ENCODE measurements at regions not wholly inside any gene's neighbourhood (a gene's known extent, or its start where the extent isn't known, plus 50 kb on each side); places are given as distances from the start of the nearest gene placed in this dataset.
"Not testable (repeated sequence)": the region's sequence is repeated elsewhere in the genome, so short reads cannot be mapped to it uniquely, and the experiment has no call there.

DNA sequence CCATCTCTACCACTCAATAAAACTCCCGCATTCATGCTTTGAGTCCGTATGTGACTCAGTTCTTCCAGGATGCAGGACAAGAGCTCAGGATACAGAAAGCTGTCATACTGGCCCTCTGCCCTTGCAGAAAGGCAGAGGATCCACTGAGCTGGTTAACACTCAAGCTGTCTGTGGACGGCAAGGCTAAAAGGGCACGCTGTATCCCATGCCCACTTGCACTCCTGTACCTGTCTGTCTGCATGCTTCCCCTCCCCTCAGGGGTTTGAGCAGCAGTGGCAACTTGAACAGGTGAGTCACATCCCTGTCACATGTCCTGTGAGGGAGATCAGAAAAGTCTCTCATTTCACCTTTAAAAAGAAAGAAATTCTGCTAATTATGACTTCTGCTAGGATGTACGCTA lies 293.8 kb downstream of the HS3ST3B1 start:
- Histone ChIP-seq H3K9me3 (ENCODE audit: control insufficient read depth, insufficient read depth, low read depth, low read length) (no peaks in the 10 kb centered on the region), H3K4me3 (ENCODE audit: low read depth, low read length) (no peak overlapping the region), H3K27ac (ENCODE audit: low read depth, low read length) (no peak overlapping the region), H3K4me1 (ENCODE audit: control insufficient read depth, insufficient read depth, low read length) (no peaks in the 10 kb centered on the region), H3K27me3 (ENCODE audit: control insufficient read depth, insufficient read depth, low read length) (no peaks in the 10 kb centered on the region), H3K36me3 (ENCODE audit: control insufficient read depth, insufficient read depth, low read length) (no peaks in the 10 kb centered on the region), H3K9ac (ENCODE audit: low read length) (no peak overlapping the region)

DNA sequence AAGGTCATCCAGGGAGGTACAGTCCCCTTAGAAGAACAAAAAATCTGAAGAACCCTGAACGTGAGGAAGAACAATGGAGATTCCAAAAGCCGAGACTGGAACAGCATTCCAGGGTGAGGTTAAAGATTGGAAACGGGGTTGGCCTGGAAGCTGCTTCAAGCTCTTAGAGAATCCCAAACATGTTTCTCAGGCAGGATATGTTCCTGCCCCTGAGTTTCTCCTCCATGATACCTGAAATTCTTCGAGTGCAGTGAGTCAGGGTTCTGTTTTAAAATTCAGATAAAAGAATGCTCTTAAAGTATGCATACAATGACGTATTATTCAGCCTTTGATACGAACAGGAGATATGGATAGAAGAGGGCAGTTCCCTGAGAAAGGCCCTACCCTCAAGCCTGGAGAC lies 293.1 kb downstream of the HS3ST3B1 start:
- H3K4me3 ChIP-seq (ENCODE audit: low read depth, low read length) = no peak overlapping the region
- no peak overlapping the region for H3K27ac ChIP-seq (ENCODE audit: low read depth, low read length)
- no peaks in the 10 kb centered on the region for H3K36me3 ChIP-seq (ENCODE audit: control insufficient read depth, insufficient read depth, low read length)
- H3K9ac ChIP-seq (ENCODE audit: low read length) = no peak overlapping the region
- no peaks in the 10 kb centered on the region for H3K27me3 ChIP-seq (ENCODE audit: control insufficient read depth, insufficient read depth, low read length)
- no peaks in the 10 kb centered on the region for H3K9me3 ChIP-seq (ENCODE audit: control insufficient read depth, insufficient read depth, low read depth, low read length)
- 0 out of 2 replicates have a peak, but pooled peaks cover 2% of the 10 kb centered on the region for H3K4me1 ChIP-seq (ENCODE audit: control insufficient read depth, insufficient read depth, low read length)

GRCh38 chr17:14590459-14591250 lies 289.8 kb downstream of the HS3ST3B1 start:
- H3K9me3 ChIP-seq (ENCODE audit: control insufficient read depth, insufficient read depth, low read depth, low read length) = no peaks in the 10 kb centered on the region
- no peak overlapping the region for H3K4me3 ChIP-seq (ENCODE audit: low read depth, low read length)
- no peak overlapping the region for H3K27ac ChIP-seq (ENCODE audit: low read depth, low read length)
- H3K27me3 ChIP-seq (ENCODE audit: control insufficient read depth, insufficient read depth, low read length) = no peaks in the 10 kb centered on the region
- H3K9ac ChIP-seq (ENCODE audit: low read length) = no peak overlapping the region
- no peaks in the 10 kb centered on the region for H3K36me3 ChIP-seq (ENCODE audit: control insufficient read depth, insufficient read depth, low read length)
- 0 out of 2 replicates have a peak, but pooled peaks cover 2% of the 10 kb centered on the region for H3K4me1 ChIP-seq (ENCODE audit: control insufficient read depth, insufficient read depth, low read length)

DNA sequence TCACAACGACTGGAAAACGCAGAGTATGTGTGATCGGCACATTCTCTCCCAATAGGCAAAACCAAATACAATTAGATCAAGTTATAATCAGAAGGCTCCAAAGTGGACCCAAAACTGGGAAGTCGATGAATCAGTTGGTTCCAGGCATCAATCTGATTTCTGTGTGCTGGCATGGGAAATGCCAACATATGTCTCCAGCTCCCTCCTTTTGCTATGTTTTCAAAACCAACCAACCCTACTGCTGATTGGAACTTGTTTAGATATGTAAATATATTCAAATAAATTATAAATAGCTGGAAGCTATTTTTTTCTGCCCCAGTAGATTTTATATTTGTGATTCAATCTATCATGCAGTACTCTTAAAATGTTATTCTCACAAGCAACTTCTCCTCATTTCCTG lies 284.2 kb downstream of the HS3ST3B1 start:
- Histone ChIP-seq H3K36me3 (ENCODE audit: control insufficient read depth, insufficient read depth, low read length) (no peaks in the 10 kb centered on the region), H3K27ac (ENCODE audit: low read depth, low read length) (no peak overlapping the region), H3K9ac (ENCODE audit: low read length) (no peak overlapping the region), H3K4me3 (ENCODE audit: low read depth, low read length) (no peak overlapping the region), H3K27me3 (ENCODE audit: control insufficient read depth, insufficient read depth, low read length) (no peaks in the 10 kb centered on the region), H3K4me1 (ENCODE audit: control insufficient read depth, insufficient read depth, low read length) (peaks cover 5% of the 10 kb centered on the region; the same call in 1 of the 2 replicates), H3K9me3 (ENCODE audit: control insufficient read depth, insufficient read depth, low read depth, low read length) (no peaks in the 10 kb centered on the region)

GRCh38 chr17:14582996-14583395 lies 282.1 kb downstream of the HS3ST3B1 start:
- Histone ChIP-seq H3K36me3 (ENCODE audit: control insufficient read depth, insufficient read depth, low read length) (no peaks in the 10 kb centered on the region), H3K4me3 (ENCODE audit: low read depth, low read length) (no peak overlapping the region), H3K9ac (ENCODE audit: low read length) (no peak overlapping the region), H3K4me1 (ENCODE audit: control insufficient read depth, insufficient read depth, low read length) (peaks cover 9% of the 10 kb centered on the region; the same call in 1 of the 2 replicates), H3K9me3 (ENCODE audit: control insufficient read depth, insufficient read depth, low read depth, low read length) (no peaks in the 10 kb centered on the region), H3K27ac (ENCODE audit: low read depth, low read length) (no peak overlapping the region), H3K27me3 (ENCODE audit: control insufficient read depth, insufficient read depth, low read length) (no peaks in the 10 kb centered on the region)

DNA sequence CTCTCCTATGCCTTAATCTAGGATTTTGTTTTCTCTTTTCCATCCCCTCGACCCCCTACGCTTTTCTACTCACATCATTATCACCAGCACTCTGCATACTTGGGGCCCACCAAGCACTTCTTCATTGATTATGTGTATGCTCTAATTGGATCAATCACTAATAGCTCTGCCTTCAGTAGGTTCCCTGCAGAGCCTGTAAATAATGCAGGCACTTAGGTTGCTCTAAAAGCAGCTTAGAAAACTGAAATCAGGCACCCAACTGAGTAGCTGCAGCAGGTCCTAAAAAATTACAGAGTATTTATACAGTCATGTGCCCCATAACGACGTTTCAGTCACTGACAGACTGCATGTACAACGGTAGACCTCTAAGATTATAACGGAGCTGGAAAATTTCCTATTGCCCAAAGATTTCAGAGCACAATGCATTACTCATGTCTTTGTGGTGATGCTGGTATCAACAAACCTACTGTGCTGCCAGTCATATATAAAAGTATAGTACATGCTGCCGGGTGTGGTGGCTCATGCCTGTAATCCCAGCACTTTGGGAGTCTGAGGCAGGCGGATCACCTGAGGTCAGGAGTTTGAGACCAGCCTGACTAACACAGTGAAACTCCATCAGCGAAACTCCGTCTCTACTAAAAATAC lies 280.4 kb downstream of the HS3ST3B1 start:
- Histone ChIP-seq H3K9ac (ENCODE audit: low read length) (no peak overlapping the region), H3K9me3 (ENCODE audit: control insufficient read depth, insufficient read depth, low read depth, low read length) (no peaks in the 10 kb centered on the region), H3K4me3 (ENCODE audit: low read depth, low read length) (no peak overlapping the region), H3K27ac (ENCODE audit: low read depth, low read length) (no peak overlapping the region), H3K36me3 (ENCODE audit: control insufficient read depth, insufficient read depth, low read length) (no peaks in the 10 kb centered on the region), H3K4me1 (ENCODE audit: control insufficient read depth, insufficient read depth, low read length) (peaks cover 9% of the 10 kb centered on the region; the same call in 1 of the 2 replicates), H3K27me3 (ENCODE audit: control insufficient read depth, insufficient read depth, low read length) (no peaks in the 10 kb centered on the region)

GRCh38 chr17:14580499-14580898 lies 279.6 kb downstream of the HS3ST3B1 start:
- H3K9ac ChIP-seq (ENCODE audit: low read length) = no peak overlapping the region
- no peaks in the 10 kb centered on the region for H3K9me3 ChIP-seq (ENCODE audit: control insufficient read depth, insufficient read depth, low read depth, low read length)
- no peaks in the 10 kb centered on the region for H3K36me3 ChIP-seq (ENCODE audit: control insufficient read depth, insufficient read depth, low read length)
- no peaks in the 10 kb centered on the region for H3K27me3 ChIP-seq (ENCODE audit: control insufficient read depth, insufficient read depth, low read length)
- H3K4me3 ChIP-seq (ENCODE audit: low read depth, low read length) = no peak overlapping the region
- peaks cover 9% of the 10 kb centered on the region; the same call in 1 of the 2 replicates for H3K4me1 ChIP-seq (ENCODE audit: control insufficient read depth, insufficient read depth, low read length)
- H3K27ac ChIP-seq (ENCODE audit: low read depth, low read length) = no peak overlapping the region

DNA sequence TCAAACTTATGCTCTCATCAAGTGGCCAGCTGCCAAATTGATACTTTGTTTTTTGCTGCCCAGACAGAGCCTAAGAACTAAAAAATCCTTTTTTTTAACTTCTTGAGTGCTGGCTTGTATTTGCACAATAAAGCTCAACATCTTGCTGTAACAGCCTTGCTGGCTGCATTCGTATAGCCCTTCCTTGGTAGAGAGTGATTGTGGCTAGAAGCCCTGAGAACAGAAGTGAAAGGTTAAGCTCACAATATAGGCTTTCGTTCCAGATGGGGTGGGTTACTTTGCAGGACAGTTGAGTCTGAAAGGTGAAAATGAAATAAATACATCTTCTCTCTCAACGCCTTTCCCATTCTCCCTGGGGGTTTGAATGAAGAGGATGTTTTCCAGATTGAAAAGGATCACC lies 278.8 kb downstream of the HS3ST3B1 start:
- Histone ChIP-seq H3K9ac (ENCODE audit: low read length) (no peak overlapping the region), H3K27me3 (ENCODE audit: control insufficient read depth, insufficient read depth, low read length) (no peaks in the 10 kb centered on the region), H3K36me3 (ENCODE audit: control insufficient read depth, insufficient read depth, low read length) (no peaks in the 10 kb centered on the region), H3K9me3 (ENCODE audit: control insufficient read depth, insufficient read depth, low read depth, low read length) (no peaks in the 10 kb centered on the region), H3K27ac (ENCODE audit: low read depth, low read length) (no peak overlapping the region), H3K4me3 (ENCODE audit: low read depth, low read length) (no peak overlapping the region), H3K4me1 (ENCODE audit: control insufficient read depth, insufficient read depth, low read length) (peaks cover 9% of the 10 kb centered on the region; the same call in 1 of the 2 replicates)

DNA sequence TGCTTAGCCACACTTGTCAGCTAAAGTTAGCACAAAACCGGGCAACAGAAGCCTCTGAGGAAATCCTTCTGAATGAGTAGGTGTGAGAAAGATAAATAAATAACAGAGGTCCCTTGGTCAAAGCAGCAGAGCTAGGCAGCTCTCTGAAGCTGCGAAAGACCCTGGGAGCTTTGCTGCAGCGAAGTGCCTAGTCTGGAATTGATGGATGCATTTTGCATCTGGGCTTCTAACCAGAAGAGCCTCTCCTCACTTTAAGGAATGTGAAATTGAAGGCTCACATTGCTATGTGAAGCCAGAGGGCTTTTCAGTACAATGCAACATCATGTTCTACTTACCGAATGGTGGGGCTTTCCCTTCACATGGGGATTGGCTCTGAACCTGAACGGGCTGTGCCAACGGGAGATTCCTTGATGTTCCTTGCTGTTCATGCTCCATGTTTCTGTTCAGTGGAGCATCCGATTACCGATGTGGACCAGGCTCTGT lies 274.6 kb downstream of the HS3ST3B1 start:
- Histone ChIP-seq H3K36me3 (ENCODE audit: control insufficient read depth, insufficient read depth, low read length) (no peaks in the 10 kb centered on the region), H3K4me3 (ENCODE audit: low read depth, low read length) (no peak overlapping the region), H3K4me1 (ENCODE audit: control insufficient read depth, insufficient read depth, low read length) (peaks cover 9% of the 10 kb centered on the region; the same call in 1 of the 2 replicates), H3K27me3 (ENCODE audit: control insufficient read depth, insufficient read depth, low read length) (no peaks in the 10 kb centered on the region), H3K9me3 (ENCODE audit: control insufficient read depth, insufficient read depth, low read depth, low read length) (no peaks in the 10 kb centered on the region), H3K9ac (ENCODE audit: low read length) (no peak overlapping the region), H3K27ac (ENCODE audit: low read depth, low read length) (no peak overlapping the region)

GRCh38 chr17:14560325-14560724 lies 259.4 kb downstream of the HS3ST3B1 start:
- H3K9me3 ChIP-seq (ENCODE audit: control insufficient read depth, insufficient read depth, low read depth, low read length); H3K9ac ChIP-seq (ENCODE audit: low read length); H3K36me3 ChIP-seq (ENCODE audit: control insufficient read depth, insufficient read depth, low read length); H3K27ac ChIP-seq (ENCODE audit: low read depth, low read length); H3K4me1 ChIP-seq (ENCODE audit: control insufficient read depth, insufficient read depth, low read length); H3K27me3 ChIP-seq (ENCODE audit: control insufficient read depth, insufficient read depth, low read length); H3K4me3 ChIP-seq (ENCODE audit: low read depth, low read length): not testable (repeated sequence)
